ENCODE measurements at regions not wholly inside any gene's neighbourhood (a gene's known extent, or its start where the extent isn't known, plus 50 kb on each side); places are given as distances from the start of the nearest gene placed in this dataset.

DNA sequence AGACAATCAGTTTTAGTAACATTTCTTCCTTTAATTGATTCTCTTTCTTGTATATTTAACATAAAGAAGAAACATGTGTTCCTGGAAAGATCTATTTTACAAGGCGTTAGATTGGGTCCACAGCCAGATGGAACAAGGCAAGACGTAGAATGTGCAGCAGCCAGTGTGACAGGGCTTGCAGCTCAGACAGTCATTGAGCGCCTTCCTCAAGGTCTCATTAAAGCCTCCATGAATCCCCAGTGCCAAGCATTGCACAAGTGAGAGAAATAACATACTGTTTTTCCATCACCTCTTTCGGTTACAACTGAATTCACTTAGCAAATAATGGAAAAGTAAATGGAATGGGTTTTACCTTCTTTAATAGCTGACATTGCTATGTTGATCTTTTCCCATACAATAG lies 292.5 kb downstream of the USP46 start:
- TF ChIP-seq, protein P1, sequence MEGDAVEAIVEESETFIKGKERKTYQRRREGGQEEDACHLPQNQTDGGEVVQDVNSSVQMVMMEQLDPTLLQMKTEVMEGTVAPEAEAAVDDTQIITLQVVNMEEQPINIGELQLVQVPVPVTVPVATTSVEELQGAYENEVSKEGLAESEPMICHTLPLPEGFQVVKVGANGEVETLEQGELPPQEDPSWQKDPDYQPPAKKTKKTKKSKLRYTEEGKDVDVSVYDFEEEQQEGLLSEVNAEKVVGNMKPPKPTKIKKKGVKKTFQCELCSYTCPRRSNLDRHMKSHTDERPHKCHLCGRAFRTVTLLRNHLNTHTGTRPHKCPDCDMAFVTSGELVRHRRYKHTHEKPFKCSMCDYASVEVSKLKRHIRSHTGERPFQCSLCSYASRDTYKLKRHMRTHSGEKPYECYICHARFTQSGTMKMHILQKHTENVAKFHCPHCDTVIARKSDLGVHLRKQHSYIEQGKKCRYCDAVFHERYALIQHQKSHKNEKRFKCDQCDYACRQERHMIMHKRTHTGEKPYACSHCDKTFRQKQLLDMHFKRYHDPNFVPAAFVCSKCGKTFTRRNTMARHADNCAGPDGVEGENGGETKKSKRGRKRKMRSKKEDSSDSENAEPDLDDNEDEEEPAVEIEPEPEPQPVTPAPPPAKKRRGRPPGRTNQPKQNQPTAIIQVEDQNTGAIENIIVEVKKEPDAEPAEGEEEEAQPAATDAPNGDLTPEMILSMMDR (IDR thresholded peaks at IDR 0.05), result no peak
- TF ChIP-seq POLR2A (IDR thresholded peaks at IDR 0.05), result no peak
